ENCODE measurements at regions not wholly inside any gene's neighbourhood (a gene's known extent, or its start where the extent isn't known, plus 50 kb on each side); places are given as distances from the start of the nearest gene placed in this dataset.
"Not testable (repeated sequence)": the region's sequence is repeated elsewhere in the genome, so short reads cannot be mapped to it uniquely, and the experiment has no call there.

DNA sequence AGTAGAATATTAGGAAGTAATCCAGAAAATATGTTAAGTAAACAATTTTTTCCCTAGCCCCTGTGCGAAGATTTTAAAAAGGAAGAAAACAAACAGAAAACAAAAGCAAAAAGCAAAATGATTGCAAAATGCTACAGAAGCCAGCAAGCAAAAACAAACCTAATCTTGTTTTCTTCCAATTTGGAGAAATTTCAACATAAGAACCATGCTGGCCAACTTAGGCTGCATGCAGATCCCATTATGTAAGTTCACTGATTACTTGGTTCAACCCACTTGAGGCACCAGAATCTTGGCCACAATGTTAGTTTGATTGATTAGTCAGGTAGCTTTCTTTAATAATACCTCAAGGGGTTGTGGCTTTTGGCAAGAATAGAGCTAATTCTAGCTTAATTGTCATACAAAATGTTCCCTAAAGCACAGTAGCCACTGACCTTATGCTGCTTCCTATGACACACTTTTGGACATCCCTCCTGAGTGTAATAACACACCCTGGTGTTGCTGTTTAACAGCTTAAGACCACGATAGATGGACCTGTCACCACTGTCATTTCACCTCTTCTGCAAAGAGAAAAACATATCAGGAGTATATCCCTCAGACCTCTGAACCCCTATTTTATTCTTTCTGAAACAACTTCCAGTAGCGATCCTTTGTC, 2342.1 kb downstream of the PCDH7 start:
- DNase-seq = no peak

DNA sequence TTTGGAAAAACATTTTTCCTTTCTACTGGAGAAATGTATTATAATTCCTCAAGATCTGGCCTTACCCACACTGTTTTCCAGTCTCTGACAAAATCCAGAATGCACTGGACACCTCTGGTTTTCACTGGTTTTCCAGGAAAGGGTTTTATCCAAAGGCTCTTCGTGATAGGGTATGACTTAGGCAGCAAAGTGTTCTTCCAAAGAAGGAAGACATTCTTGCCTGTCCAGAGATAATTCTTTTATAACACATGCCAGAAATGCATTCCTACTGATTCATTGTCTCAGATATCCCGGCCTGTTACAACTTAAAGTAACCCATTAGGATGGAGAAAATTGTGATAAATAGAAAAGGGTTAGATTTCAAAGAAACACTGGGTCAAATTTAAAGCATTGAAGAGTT, 2343.1 kb downstream of the PCDH7 start:
- DNase-seq = no peak

DNA sequence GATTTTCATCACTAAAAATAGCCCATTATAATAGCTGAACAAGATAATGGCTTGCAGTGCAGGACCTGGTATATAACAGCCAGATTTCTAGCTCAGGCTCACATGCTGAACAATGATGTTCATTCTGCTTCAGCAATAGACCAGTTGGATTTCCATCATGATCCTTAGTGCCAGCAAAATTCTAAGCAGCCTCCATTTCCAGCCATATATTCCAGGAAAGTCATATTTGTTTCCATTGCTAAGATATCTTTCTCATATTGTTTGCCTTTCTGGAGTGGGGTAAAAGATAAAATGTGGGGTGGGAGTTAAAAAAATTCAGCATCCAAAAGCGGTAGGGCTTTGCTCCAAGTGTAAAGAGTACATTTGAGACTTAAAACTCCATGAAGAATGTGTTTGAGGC, 2344.1 kb downstream of the PCDH7 start:
- DNase-seq = no peak

DNA sequence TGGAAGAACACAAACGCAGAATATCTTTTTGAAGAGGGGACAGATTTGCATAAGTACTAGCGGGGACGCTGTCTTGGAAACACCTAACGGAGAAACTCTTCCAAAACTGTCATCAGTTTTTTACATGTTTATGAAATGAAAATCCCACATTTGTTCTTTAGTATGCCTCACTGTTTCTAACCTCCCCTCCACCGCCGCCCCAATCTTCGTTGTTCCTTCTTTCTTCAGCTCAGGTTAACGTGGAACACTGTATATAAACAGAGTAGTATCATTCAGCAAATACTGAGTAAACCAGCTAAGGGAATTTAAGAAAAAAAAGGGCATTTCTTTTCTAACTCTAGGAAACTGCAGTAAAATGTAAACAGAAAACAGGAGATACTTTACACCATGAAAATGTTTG, 2345.6 kb downstream of the PCDH7 start:
- DNase-seq = no peak

DNA sequence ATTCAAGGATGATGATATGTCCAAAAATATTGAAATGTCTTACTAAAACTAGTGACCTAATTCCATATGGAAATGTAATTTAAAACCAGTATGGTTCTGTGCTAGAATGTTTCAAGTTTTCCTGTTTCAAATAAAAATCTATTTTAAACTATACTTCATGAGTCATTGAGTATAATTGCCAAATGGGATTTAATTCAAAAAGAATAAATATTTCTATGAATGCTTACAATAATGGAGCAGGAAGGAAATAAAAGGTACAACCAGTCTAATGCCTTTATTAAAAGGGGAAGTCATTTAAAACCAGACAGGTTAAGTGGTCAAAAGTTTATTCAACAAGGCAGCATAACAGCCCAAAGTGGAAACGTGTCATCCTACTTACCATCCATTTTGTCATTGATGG, 2347.1 kb downstream of the PCDH7 start:
- DNase-seq = no peak

DNA sequence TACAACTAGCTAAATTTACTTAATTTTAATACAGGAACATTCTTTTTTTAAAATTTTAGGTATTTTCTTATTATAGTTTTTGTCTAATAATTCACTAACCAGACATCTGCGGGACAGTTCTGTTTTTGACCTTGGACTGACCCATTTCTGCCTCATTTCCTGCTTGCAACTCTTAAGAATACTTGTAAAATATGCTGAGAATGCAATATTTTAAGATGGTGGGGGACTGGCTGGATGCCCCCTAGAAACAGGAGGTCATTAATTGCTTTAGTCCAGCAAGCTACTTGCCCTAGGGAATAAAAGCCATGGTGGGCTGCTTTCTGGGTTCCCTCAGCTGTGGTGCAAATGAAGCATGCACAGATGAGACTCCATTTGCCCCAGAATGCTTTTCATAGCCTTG, 2348.4 kb downstream of the PCDH7 start:
- DNase-seq = no peak

DNA sequence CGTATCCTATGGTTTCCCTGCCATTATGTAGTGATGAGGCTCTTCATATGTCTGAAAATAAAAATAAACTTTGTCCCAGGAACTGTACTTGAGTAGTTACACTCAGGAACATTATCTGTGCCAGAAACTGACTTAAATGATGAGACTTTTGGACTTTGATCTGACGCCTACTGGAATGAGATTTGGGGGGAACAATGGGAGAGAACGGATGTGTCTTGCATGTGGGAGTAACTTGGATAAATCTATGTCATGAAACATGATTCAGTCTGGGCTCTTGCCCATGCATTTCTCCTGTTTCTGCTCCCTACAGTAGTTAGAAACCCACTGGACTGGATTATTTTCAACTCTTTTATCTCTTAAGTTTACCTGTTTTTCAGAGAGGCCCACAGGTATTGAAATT, 2351.4 kb downstream of the PCDH7 start:
- no peak for DNase-seq

DNA sequence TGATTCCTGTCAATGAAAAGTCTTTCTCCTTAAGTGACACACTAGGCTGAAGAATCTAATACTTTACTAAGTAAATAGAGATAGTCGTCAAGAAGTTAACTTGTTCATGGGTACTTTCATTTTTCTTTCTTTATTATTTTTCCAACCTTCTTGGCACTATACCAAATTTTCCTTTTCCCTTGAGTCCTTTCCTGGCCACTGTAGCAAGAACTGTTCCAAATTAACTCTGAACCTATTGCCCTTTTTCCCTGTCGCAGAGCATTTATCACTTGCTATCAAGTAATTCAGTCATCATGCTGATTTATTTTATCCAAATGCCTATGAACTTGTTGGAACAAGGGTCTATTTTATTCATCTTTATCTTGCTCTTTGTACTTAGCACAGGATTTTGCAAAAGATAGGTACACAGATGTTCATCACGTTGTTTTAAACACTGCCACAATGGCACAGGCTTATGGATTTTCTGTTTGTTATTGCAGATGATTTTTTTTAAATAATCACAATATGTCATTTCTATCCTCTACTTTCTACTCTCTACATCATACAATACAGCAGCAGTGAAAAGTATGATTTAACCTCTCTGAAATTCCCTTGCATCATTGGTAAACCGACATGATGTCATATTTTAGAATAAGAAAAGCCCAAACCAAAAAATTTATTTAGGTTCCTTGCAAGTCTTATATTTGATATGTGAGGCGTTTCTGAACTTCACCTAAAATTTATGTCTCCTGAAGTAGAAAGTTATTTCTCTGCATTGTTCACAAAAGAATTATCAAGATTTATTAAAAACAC, 2352.3 kb downstream of the PCDH7 start:
- no peak for DNase-seq

DNA sequence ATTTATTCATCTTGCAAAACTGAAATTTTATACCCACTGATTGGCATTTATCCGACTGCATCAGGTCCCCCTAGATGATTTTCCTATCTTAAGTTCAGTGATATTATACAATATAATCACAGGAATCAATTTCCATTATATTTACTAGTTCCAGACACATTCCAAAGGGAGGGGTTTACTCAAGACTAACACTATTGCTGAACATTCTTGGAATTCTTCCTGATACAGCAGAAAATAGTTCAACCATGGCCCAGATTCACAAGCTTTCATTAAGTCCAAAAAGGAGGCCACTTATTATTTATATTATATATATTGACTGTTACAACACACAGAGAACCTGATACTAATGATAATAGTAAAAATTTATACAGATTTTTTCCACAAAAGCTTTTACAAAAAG, 2353.6 kb downstream of the PCDH7 start:
- no peak for DNase-seq

DNA sequence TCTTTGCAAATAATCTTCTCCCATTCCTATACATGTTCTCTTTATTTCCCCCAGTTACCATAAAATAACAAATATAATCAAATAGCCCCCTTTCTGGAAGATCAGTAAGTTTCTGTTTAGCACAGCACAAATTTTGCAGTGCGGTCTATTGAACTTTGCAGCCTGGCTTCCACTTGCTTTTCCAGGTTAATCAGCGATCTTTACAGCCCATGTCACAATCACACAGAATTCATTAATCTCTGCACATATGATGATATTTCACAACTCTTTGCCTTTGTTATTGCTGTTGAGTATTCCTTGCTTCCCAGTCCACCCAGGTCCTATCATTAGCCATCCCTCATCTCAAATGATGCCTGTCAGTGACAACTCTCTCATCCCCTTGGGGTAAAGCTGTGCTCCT, 2358.0 kb downstream of the PCDH7 start:
- no peak for DNase-seq

DNA sequence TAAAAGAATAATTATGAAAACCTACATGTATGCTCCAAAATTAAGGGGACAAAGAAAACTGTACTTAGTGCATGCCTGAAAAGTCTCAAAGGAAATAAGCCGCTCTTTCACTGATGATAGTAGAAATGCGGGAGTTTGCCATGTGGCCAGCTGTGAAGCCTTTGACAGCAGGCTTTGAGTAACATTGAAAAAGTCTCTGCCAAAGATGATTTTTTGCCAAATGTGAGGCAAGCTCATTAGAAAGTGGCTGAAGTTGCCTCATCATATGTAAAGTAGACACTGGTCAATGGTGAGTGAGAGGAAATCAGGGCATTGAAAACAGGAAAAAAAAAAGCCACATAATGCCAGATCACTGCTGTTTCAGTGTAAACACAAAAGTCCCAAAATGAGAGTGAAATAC, 2360.1 kb downstream of the PCDH7 start:
- no peak for DNase-seq

DNA sequence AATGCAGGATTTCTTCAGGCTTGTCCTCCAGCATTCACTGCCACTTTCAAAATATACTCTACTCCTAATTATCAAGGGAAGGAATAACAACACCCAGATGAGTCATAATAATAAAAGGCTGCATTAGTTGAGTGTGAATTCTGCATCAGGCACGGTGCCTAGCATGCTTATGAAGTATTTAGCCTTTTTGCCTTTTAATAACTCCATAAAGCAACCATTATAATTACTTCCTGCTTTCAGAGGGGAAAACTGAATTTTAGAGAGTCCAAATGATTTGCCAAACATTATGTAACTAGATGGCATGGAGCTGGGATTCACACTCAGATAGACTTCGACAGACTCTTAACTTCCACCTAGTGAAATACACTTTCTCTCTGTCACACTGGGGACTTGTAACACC, 2365.5 kb downstream of the PCDH7 start:
- no peak for DNase-seq

DNA sequence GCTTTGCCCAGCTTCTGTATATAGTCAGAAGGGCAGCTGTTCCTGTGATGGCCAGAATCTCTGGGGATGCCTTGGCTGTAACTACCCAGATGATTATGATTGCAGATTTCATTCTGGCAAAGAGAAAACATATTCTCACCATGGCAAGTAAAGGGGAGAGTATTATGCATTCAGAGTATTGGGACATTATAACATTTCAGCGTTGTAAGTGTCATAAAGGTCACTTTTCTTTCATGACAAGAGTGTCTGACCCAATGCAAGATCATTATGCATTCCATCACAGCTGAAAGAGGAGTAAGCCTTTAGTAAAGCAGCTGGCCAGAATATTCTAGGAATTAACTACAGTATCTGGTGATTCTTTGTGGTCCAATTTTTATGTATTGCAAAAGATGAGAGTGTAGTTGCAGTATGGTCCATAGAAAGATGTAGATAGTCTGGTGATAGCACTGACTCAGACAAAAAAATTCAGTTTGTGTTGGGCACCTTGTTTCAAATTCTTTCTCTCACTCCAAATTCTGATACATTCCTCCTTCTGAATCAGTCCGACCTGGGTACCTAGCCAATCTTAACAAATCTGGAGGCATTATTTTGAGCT, 2366.3 kb downstream of the PCDH7 start:
- no peak for DNase-seq

DNA sequence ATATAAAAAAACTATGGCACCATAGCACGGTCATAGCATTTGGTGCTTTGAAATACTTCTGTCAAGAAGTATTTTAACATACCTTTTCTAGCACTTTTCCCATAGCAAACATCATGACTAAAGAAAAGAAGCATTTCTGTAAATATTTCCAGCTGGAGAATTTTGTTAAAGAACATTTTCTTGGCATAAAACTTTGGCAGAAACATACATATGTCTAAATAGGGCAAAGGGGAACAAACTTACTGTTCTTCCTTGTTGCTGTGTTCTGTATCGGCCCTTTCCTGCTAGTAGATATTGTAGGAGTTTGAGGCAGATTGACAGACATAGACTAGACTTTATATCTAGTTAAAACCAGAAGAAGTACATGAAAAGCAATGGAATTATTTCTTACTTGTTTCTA, 2368.5 kb downstream of the PCDH7 start:
- DNase-seq = no peak

DNA sequence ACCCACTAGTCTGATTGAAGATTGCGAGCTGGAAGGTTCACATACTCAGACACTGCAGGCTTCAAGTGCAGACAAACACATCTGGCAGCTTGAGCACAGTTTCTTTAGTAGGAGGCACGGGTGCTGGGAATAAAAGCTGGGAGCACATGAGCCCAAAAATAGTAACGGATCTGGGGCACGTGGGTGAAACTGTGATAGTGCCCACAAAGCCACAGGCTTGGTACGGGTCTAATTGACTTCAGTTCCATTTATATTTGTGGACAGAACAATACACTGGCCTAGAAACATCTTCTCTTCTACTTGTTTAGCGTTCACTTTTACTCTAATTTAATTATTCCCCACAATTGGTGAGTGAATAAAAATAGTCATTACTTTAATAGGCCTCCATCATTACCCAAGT, 2370.7 kb downstream of the PCDH7 start:
- no peak for DNase-seq

DNA sequence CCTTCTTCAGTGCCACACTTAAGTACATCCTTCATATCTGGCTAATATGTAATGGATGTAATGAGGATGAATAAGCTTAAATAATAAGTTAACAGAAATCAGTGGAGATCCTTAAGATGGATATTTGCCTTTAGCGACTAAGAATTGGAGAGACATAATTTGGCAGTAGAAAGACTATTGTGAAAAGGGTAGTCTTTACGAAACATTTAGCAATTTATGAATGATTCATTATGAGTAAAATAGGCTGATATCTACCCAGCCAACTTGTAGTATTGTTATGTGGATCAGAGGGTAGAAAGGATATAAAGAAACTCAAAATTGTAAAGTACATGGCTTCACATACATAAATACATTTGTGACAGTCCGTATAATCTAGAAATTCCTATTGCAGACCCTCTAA, 2371.8 kb downstream of the PCDH7 start:
- DNase-seq = no peak

DNA sequence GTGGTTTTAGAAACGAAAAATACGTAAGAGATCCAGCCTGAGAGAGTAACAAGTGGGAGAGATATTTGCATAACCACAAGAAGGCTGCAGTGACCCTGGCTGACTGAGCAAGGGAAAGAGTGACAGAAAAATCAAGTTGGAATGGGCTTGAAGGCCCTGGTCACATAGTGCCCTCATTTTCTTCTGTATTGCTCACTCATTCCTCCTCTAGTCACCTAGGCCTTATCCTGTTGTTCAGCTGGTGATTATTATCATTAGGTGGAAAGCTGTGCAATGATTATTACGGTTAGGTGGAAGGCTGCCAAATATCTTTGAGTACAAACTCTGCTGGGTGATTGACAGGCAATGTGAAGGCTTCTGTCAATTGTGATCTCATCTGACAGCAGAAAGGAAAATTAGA, 2384.1 kb downstream of the PCDH7 start:
- no peak for DNase-seq

DNA sequence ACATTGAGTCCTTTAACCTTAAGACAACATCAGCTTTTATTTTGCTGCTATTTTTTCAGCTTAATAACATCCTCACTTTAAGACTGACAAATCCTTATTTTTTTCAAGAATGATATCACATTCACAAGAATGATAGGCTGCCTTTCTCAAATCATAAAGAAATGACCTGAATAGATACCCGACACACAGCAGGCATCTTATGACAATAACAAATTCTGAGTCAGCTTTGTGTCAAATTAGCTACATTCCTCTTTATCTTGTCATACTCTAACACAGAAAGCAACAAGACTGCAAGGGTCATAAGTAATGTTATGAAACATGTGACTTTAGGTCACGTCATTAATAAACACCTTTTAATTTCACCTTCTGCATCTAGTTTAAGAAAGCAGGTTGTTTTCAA, 2387.6 kb downstream of the PCDH7 start:
- no peak for DNase-seq

DNA sequence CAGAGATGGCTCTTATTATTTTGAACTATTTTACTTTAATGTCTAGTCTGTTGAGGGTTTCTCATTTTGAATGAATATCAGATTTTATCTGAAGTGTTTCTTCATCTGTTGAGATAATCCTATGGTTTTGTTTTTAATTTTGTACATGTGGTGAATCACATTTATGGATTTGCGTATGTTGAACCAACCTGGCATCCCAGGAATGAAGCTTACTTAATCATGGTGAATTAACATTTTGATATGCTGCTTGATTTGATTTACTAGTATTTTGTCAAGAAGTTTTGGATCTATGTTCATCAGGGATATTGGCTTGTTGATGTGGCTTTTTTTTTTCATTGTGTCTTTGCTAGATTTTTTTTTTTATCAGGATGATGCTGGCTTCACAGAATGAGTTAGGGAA, 2390.9 kb downstream of the PCDH7 start:
- DNase-seq = no peak

DNA sequence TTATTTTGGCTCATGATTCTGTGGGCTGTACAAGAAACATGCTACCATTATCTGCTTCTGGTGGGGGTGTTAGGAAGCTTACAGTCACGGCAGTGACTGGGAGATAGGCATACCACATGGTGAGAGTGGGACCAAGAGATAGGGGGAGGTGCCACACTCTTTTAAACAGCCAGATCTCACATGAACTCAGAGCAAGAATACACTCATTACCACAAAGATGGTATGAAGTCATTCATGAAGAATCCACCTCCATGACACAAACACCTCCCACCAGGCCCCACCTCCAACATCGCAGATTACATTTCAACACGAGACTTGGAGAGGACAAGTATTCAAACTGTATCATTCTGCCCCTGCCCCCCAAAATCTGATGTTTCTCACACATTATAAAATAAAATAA, 2396.7 kb downstream of the PCDH7 start:
- no peak for DNase-seq

DNA sequence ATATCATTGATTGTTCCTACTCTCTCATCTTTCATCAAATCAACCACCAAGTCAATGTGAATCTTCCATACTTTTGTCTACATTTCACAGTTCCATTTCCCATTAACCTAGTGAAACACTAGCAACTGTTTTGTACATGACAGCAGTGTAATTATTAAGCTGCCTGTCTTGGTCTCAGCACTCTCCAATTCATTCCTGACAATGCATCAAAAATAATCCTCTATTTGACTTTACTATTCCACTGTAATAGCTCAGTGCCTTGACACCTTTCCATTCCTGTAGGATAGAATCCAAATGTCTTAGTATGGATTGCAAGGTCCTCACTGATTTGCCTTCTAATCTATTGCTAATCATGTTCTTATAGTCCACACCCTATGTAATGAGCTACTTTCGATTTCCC, 2405.8 kb downstream of the PCDH7 start:
- no peak for DNase-seq

DNA sequence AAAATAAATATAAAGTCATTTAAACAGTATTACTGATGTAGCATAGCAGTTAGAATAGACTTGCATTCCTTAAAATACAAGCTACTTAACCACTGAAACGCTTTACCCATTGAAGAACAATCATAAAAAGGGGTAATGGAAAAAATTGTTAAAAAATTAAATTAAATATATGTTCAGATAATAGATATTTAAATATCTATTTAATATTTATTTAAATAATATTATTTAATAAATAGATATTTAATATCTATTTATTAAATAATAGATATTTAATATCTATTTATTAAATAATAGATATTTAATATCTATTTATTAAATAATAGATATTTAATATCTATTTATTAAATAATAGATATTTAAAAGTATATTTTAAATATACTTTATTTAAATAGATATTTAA, 2410.5 kb downstream of the PCDH7 start:
- not testable (repeated sequence) for DNase-seq

DNA sequence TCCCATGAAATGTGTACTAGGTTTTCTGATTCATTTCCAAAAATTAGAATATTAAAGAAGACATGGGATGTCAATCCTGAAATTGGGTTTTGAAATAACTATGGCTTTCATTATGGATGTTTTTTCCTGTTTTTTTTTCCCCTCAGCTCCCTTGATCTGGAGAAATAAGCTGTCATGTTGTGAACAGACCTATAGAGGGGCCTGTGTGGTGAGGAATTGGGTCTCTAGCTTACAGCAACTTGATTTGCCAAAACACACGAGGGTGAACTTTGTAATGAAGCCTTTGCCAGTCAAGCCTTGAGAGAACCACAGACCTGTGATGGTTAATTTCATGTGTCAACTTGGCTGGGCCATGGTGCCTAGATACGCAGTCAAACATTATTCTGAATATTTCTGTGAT, 2413.6 kb downstream of the PCDH7 start:
- no peak for DNase-seq

DNA sequence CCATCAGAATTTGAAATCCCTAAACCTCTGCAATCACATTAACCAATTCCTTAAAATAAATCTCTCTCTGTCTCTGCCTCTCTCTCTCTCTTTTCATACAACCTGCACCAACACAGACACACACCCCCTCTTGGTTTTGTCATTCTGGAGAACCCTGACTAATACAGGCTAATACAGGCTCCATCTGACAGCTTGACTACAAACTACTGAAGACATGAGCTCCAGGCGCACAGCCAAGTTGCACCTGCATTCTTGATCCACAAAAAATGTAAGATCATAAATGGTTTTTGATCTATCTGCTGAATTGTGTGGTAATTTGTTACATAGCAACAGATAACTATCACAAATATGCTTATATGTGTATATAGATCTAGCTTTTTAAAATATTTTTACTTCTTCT, 2414.2 kb downstream of the PCDH7 start:
- DNase-seq = no peak

All from GOT3 (cell line).